Hepatocyte (in vitro differentiated cells): ENCODE measurements at regions not wholly inside any gene's neighbourhood (a gene's known extent, or its start where the extent isn't known, plus 50 kb on each side); places are given as distances from the start of the nearest gene placed in this dataset.
"Not testable (repeated sequence)": the region's sequence is repeated elsewhere in the genome, so short reads cannot be mapped to it uniquely, and the experiment has no call there.

ENCODE experiments used
- DNase-seq: peaks from one replicate; pipeline ENCODE4 v3.0.0-alpha.2; 2016; ENCODE audit warnings: low spot score
- H2AFZ ChIP-seq: fragments of 200-600 bp; sonication (generic); 2 replicates; pipeline ENCODE4 v1.6.0; 2016; ENCODE audit warnings: antibody characterized with exemption, mild to moderate bottlenecking
- H3K27ac ChIP-seq: fragments of 200-600 bp; sonication (generic); 2 replicates; pipeline ENCODE4 v1.5.1; 2016; ENCODE audit warnings: mild to moderate bottlenecking
- H3K27me3 ChIP-seq: fragments of 200-600 bp; sonication (generic); 2 replicates; pipeline ENCODE4 v1.6.1; 2016
- H3K36me3 ChIP-seq: fragments of 200-600 bp; sonication (generic); replicated peaks from 2 replicates; pipeline ENCODE4 v1.5.1; 2016; ENCODE audit warnings: low read depth; ENCODE audit not compliant: insufficient read depth
- H3K4me1 ChIP-seq: fragments of 200-600 bp; sonication (generic); 2 replicates; pipeline ENCODE4 v1.5.1; 2016; ENCODE audit warnings: mild to moderate bottlenecking, moderate library complexity; ENCODE audit not compliant: insufficient read depth
- H3K4me2 ChIP-seq: fragments of 200-600 bp; sonication (generic); 2 replicates; pipeline ENCODE4 v1.6.0; 2016
- H3K4me3 ChIP-seq: fragments of 200-600 bp; sonication (generic); 2 replicates; pipeline ENCODE4 v1.5.1; 2016; ENCODE audit warnings: mild to moderate bottlenecking
- H3K79me2 ChIP-seq: fragments of 200-600 bp; sonication (generic); 2 replicates; pipeline ENCODE4 v1.6.0; 2017; ENCODE audit warnings: mild to moderate bottlenecking
- H3K9me2 ChIP-seq: fragments of 200-600 bp; sonication (generic); replicated peaks from 2 replicates; pipeline ENCODE4 v1.6.0; 2017; ENCODE audit warnings: mild to moderate bottlenecking; ENCODE audit not compliant: insufficient read depth
- H3K9me3 ChIP-seq: fragments of 200-600 bp; sonication (generic); 2 replicates; pipeline ENCODE4 v1.5.1; 2016; ENCODE audit warnings: low read depth, mild to moderate bottlenecking
- H4K20me1 ChIP-seq: fragments of 200-600 bp; sonication (generic); 2 replicates; pipeline ENCODE4 v1.6.0; 2016; ENCODE audit warnings: mild to moderate bottlenecking; ENCODE audit not compliant: insufficient read depth, poor library complexity, severe bottlenecking
- EZH2 ChIP-seq: fragments of 200-600 bp; sonication (generic); IDR thresholded peaks from 2 replicates; pipeline ENCODE4 v1.6.1; 2016; ENCODE audit warnings: antibody characterized with exemption, mild to moderate bottlenecking, borderline replicate concordance
- EZH2phosphoT487 ChIP-seq: fragments of 200-600 bp; sonication (generic); IDR thresholded peaks from one replicate; pipeline ENCODE4 v1.6.1; 2018; ENCODE audit warnings: antibody characterized with exemption, mild to moderate bottlenecking, low read depth, moderate library complexity; ENCODE audit not compliant: unreplicated experiment, severe bottlenecking
- WGBS: methylation state at CpG from one replicate; pipeline ENCODE4 v1.1.6; 2016; ENCODE audit warnings: low lambda C conversion rate; ENCODE audit errors: missing lambda C conversion rate; 5-methylcytosine and 5-hydroxymethylcytosine counted together
- TF ChIP-seq, protein P1 (sequence below): fragments of 200-600 bp; sonication (generic); IDR thresholded peaks from 2 replicates; pipeline ENCODE4 v1.5.1; 2016; ENCODE audit warnings: antibody characterized with exemption, mild to moderate bottlenecking; ENCODE audit not compliant: poor library complexity

DNA sequence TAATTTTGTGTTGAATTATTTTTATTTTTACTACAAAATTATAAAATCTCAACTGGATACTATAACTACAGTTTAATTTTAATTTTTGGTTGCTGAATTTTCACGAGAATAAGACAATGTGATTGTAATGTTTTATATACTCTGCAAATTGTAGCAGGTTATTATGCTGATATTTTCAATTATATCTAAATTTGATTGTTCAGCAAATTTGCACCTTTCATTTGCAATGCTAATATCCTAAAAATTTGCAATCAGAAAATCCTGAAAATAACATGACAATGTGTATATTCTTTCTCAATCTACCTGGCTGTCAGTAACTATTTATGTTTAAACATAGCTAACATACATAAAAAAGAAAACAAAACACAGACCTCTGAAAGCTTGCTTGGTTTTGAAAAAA, 932.2 kb upstream of the LRFN5 start:
- DNase-seq = no peak
- H3K4me3 ChIP-seq = no peak overlapping the region

DNA sequence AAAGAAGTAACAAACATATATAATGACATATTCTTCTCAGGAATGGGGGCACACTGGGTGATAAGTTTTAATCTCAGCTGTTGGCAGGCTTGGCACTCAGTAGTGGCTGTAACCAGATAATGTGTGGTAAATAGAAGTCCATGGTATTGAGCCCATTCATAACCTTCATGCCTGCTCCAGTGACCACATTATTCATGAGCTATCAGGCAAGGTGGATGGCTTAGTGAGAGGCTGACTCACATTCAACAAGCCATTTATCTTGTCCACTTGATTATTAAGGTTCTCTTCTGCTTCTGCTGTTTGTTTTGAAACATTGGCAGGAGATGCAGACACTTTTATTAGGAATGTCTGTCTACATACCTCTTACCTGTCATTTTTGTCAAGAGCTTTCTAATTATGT, 950.4 kb upstream of the LRFN5 start:
- TF ChIP-seq EZH2 = no peak
- TF ChIP-seq, protein P1, sequence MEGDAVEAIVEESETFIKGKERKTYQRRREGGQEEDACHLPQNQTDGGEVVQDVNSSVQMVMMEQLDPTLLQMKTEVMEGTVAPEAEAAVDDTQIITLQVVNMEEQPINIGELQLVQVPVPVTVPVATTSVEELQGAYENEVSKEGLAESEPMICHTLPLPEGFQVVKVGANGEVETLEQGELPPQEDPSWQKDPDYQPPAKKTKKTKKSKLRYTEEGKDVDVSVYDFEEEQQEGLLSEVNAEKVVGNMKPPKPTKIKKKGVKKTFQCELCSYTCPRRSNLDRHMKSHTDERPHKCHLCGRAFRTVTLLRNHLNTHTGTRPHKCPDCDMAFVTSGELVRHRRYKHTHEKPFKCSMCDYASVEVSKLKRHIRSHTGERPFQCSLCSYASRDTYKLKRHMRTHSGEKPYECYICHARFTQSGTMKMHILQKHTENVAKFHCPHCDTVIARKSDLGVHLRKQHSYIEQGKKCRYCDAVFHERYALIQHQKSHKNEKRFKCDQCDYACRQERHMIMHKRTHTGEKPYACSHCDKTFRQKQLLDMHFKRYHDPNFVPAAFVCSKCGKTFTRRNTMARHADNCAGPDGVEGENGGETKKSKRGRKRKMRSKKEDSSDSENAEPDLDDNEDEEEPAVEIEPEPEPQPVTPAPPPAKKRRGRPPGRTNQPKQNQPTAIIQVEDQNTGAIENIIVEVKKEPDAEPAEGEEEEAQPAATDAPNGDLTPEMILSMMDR = no peak
- no peaks in the 10 kb centered on the region for H3K27me3 ChIP-seq
- H3K9me2 ChIP-seq = no peaks in the 10 kb centered on the region
- no peaks in the 10 kb centered on the region for H3K36me3 ChIP-seq
- no peak for DNase-seq
- no peak overlapping the region for H2AFZ ChIP-seq
- no peaks in the 10 kb centered on the region for H3K4me1 ChIP-seq
- H3K9me3 ChIP-seq = no peaks in the 10 kb centered on the region
- no peaks in the 10 kb centered on the region for H3K79me2 ChIP-seq
- H3K4me2 ChIP-seq = no peak overlapping the region
- no peak overlapping the region for H3K27ac ChIP-seq
- no peaks in the 10 kb centered on the region for H4K20me1 ChIP-seq
- no peak overlapping the region for H3K4me3 ChIP-seq

More for the DNA sequence above, 932.2 kb upstream of the LRFN5 start:
- Histone ChIP-seq H3K9me3 (no peaks in the 10 kb centered on the region), H3K79me2 (no peaks in the 10 kb centered on the region), H3K27ac (no peak overlapping the region), H3K36me3 (no peaks in the 10 kb centered on the region), H3K4me2 (no peak overlapping the region), H3K9me2 (no peaks in the 10 kb centered on the region), H4K20me1 (no peaks in the 10 kb centered on the region), H3K4me1 (no peaks in the 10 kb centered on the region), H3K27me3 (no peaks in the 10 kb centered on the region), H2AFZ (no peak overlapping the region)
- 88% methylated on average over 1 of the region's 1 CpG for WGBS
- TF ChIP-seq, protein P1 = no peak
- no peak for TF ChIP-seq EZH2phosphoT487
- no peak for TF ChIP-seq EZH2

DNA sequence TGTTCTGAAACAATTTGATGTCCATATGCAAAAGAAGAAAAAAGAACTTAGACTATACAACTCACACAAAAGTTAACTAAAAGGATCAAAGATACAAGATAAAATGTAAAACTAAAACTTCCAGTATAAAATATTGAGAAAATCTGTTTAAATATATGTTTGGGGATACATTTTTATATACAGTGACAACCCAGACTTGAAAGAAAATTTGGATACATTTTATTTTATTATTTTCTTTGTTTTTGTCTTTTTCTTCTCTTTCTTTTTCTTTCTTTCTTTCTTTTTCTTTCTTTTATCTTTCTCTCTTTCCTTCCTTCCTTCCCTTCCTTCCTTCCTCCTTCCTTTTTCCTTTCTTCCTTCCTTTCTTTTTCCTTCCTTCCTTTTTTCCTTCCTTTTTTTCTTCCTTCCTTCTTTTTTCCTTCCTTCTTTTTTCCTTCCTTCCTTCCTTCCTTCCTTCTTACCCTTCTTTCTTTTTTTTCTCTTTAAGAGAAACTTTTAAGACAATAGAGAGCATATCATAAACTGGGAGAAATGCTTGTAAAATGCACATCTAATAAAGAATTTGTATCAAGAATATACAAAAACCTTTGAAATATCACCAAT, 954.5 kb upstream of the LRFN5 start:
- Histone ChIP-seq H3K4me3 (no peak overlapping the region), H3K27me3 (no peaks in the 10 kb centered on the region), H3K9me2 (no peaks in the 10 kb centered on the region), H3K79me2 (no peaks in the 10 kb centered on the region), H3K36me3 (no peaks in the 10 kb centered on the region), H4K20me1 (no peaks in the 10 kb centered on the region), H3K27ac (no peak overlapping the region), H3K4me2 (no peak overlapping the region), H3K9me3 (no peaks in the 10 kb centered on the region), H2AFZ (no peak overlapping the region), H3K4me1 (no peaks in the 10 kb centered on the region)
- DNase-seq = no peak
- no peak for TF ChIP-seq EZH2
- no peak for TF ChIP-seq EZH2phosphoT487
- TF ChIP-seq, protein P1 = no peak

DNA sequence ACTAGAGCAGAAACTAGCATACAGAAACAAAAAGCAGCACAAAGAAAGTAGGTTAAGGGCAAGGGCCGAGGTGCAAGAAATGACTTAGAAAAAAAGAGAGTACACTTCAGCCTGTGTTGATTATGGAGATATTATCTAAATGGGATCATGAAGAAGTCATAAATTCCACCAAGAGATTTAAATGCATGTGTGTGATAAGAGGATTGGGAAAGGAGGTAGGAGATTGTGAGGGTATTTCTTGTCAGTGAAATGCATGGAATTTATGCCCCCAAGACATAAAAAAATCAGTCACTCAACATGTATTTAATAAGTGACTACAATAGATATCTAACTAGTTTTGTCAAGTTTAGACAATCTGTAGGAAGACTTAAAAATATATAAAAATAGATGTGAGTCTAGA, 976.2 kb upstream of the LRFN5 start:
- no peaks in the 10 kb centered on the region for H3K9me3 ChIP-seq
- peak; percentile 6 for DNase-seq
- H3K4me2 ChIP-seq = peak overlapping the region; percentile 74
- H2AFZ ChIP-seq = peak overlapping the region; percentile 75
- H3K36me3 ChIP-seq = no peaks in the 10 kb centered on the region
- TF ChIP-seq EZH2phosphoT487 (no peak), EZH2 (no peak)
- TF ChIP-seq, protein P1 = no peak
- H3K9me2 ChIP-seq = no peaks in the 10 kb centered on the region
- no peaks in the 10 kb centered on the region for H3K27me3 ChIP-seq
- no peaks in the 10 kb centered on the region for H3K4me1 ChIP-seq
- H4K20me1 ChIP-seq = no peaks in the 10 kb centered on the region
- 16% methylated on average over 1 of the region's 1 CpG for WGBS
- H3K79me2 ChIP-seq = no peaks in the 10 kb centered on the region
- H3K4me3 ChIP-seq = peak overlapping the region; percentile 37
- peak overlapping the region; percentile 52 for H3K27ac ChIP-seq

DNA sequence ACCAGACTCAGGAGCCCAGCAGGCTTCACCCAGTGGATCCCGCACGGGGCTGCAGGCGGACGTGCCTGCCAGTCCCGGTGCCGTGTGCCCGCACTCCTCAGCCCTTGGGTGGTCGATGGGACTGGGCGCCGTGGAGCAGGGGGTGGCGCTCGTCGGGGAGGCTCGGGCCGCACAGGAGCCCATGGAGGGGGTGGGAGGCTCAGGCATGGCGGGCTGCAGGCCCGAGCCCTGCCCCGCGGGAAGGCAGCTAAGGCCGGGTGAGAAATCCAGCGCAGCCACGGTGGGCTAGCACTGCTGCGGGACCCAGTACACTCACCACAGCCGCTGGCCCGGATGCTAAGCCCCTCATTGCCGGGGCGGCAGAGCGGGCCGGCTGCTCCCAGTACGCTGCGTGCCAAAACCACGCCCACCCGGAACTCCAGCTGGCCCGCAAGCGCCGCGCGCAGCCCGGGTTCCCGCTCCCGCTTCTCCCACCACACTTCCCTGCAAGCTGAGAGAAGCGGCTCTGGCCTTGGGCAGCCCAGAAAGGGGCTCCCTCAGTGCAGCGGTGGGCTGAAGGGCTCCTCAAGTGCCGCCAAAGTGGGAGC, 977.0 kb upstream of the LRFN5 start:
- WGBS = 57% methylated on average over 21 of the region's 44 CpGs
- peak overlapping the region; percentile 74 for H3K4me2 ChIP-seq

More for the DNA sequence above, 977.0 kb upstream of the LRFN5 start:
- not testable (repeated sequence) for H3K9me2 ChIP-seq, H3K27me3 ChIP-seq, H3K4me1 ChIP-seq, H4K20me1 ChIP-seq, H3K9me3 ChIP-seq, H3K79me2 ChIP-seq, H3K36me3 ChIP-seq
- Histone ChIP-seq H3K27ac (peak overlapping the region; percentile 52), H3K4me3 (peak overlapping the region; percentile 37), H2AFZ (peak overlapping the region; percentile 75)
- peak; percentile 76 for DNase-seq
